Right atrium auricular region (tissue), 2 donors: ENCODE measurements at regions not wholly inside any gene's neighbourhood (a gene's known extent, or its start where the extent isn't known, plus 50 kb on each side); places are given as distances from the start of the nearest gene placed in this dataset.

ENCODE experiments used
- DNase-seq: peaks from one replicate; pipeline ENCODE4 v3.0.0-alpha.2; 2019; ENCODE audit warnings: low spot score
- H3K27ac ChIP-seq, 2 donors: fragments of 200-600 bp; sonication (generic); 1 replicate in 1 of 2; 2 replicates in 1 of 2; pipeline ENCODE4 v1.5.1; 2016 to 2019
- H3K27me3 ChIP-seq, 2 donors: fragments of 200-600 bp; sonication (generic); one replicate each; pipeline versions ENCODE4 v1.5.1 to v1.6.0; 2017 to 2019
- H3K36me3 ChIP-seq: fragments of 200-600 bp; sonication (generic); one replicate; pipeline ENCODE4 v1.5.1; 2016
- H3K4me1 ChIP-seq, 2 donors: fragments of 200-600 bp; sonication (generic); one replicate each; pipeline versions ENCODE4 v1.5.1 to v1.6.0; 2017 to 2019
- H3K4me3 ChIP-seq, 2 donors: fragments of 200-600 bp; sonication (generic); 1 replicate in 1 of 2; 2 replicates in 1 of 2; pipeline ENCODE4 v1.5.1; 2017 to 2019; ENCODE audit warnings: mild to moderate bottlenecking in 1 of 2, moderate library complexity in 1 of 2
- H3K9me3 ChIP-seq, 2 donors: fragments of 200-600 bp; sonication (generic); one replicate each; pipeline ENCODE4 v1.5.1; 2019
- CTCF ChIP-seq, 2 donors: fragments of 200-600 bp; sonication (generic); IDR thresholded peaks; one replicate each; pipeline ENCODE4 v1.5.1; 2019; ENCODE audit warnings: antibody characterized with exemption in 2 of 2

- peaks cover 0 to 4% of the 10 kb centered on the region in 2 donors for H3K4me1 ChIP-seq
- H3K9me3 ChIP-seq, result no peaks in the 10 kb centered on the region
- no peak overlapping the region for H3K27ac ChIP-seq
- no peak for DNase-seq
- TF ChIP-seq CTCF (IDR thresholded peaks at IDR 0.05), result no peak
- H3K4me3 ChIP-seq, result no peak overlapping the region
- no peaks in the 10 kb centered on the region for H3K27me3 ChIP-seq
- H3K36me3 ChIP-seq, result no peaks in the 10 kb centered on the region
Observed at GRCh38 chr12:24487606-24488005, 461.3 kb downstream of the BCAT1 start.

- H3K4me3 ChIP-seq, result no peak overlapping the region
- no peaks in the 10 kb centered on the region for H3K36me3 ChIP-seq
- H3K4me1 ChIP-seq, result no peaks in the 10 kb centered on the region
- DNase-seq, result no peak
- no peak overlapping the region for H3K27ac ChIP-seq
- H3K9me3 ChIP-seq, result no peaks in the 10 kb centered on the region
- no peaks in the 10 kb centered on the region for H3K27me3 ChIP-seq
- no peak for TF ChIP-seq CTCF (IDR thresholded peaks at IDR 0.05)
Observed at GRCh38 chr12:24483732-24484131, 465.2 kb downstream of the BCAT1 start.

GRCh38 chr12:24482882-24483604 is 465.9 kb downstream of the BCAT1 start:
- Histone ChIP-seq H3K9me3 (no peaks in the 10 kb centered on the region), H3K27me3 (no peaks in the 10 kb centered on the region), H3K4me1 (no peaks in the 10 kb centered on the region), H3K4me3 (no peak overlapping the region), H3K27ac (no peak overlapping the region), H3K36me3 (no peaks in the 10 kb centered on the region)
- TF ChIP-seq CTCF (IDR thresholded peaks at IDR 0.05), result no peak
- no peak for DNase-seq

- no peak for TF ChIP-seq CTCF (IDR thresholded peaks at IDR 0.05)
- no peaks in the 10 kb centered on the region for H3K4me1 ChIP-seq
- no peak overlapping the region for H3K4me3 ChIP-seq
- H3K36me3 ChIP-seq, result no peaks in the 10 kb centered on the region
- no peaks in the 10 kb centered on the region for H3K9me3 ChIP-seq
- no peak for DNase-seq
- no peak overlapping the region for H3K27ac ChIP-seq
- H3K27me3 ChIP-seq, result no peaks in the 10 kb centered on the region
Observed at GRCh38 chr12:24482044-24482443, 466.9 kb downstream of the BCAT1 start.

GRCh38 chr12:24480766-24481449 is 468.0 kb downstream of the BCAT1 start:
- H3K36me3 ChIP-seq, result no peaks in the 10 kb centered on the region
- H3K27ac ChIP-seq, result no peak overlapping the region
- H3K27me3 ChIP-seq, result no peaks in the 10 kb centered on the region
- no peak overlapping the region for H3K4me3 ChIP-seq
- H3K4me1 ChIP-seq, result no peaks in the 10 kb centered on the region
- DNase-seq, result no peak
- no peak for TF ChIP-seq CTCF (IDR thresholded peaks at IDR 0.05)
- no peaks in the 10 kb centered on the region for H3K9me3 ChIP-seq
